OCI-LY7 (cell line): ENCODE measurements at regions not wholly inside any gene's neighbourhood (a gene's known extent, or its start where the extent isn't known, plus 50 kb on each side); places are given as distances from the start of the nearest gene placed in this dataset.

Experiments used
- BruUV-seq: library from RNA; stranded (reverse); fragments of 400-500 nt; replicated peaks from 2 replicates; lab custom pipeline; 2021; lab: Mats Ljungman, UMichigan
- CTCF ChIA-PET: fragments of 300-600 bp; sonication (Branson Sonifier 250); formaldehyde crosslinking; loops from one replicate; lab custom pipeline; 2022; ENCODE audit warnings: antibody characterized with exemption; ENCODE audit not compliant: unreplicated experiment; lab: Charles Lee
- POLR2A ChIA-PET: fragments of 300-600 bp; sonication (Branson Sonifier 250); formaldehyde crosslinking; loops from one replicate; lab custom pipeline; 2022; ENCODE audit warnings: antibody characterized with exemption; lab: Charles Lee
- DNase-seq: peaks from one replicate; pipeline ENCODE4 v3.0.0-alpha.2; 2015; ENCODE audit warnings: low spot score
- H2AFZ ChIP-seq: fragments of 200-600 bp; sonication (generic), shearing (Covaris generic); 2 replicates; pipeline ENCODE4 v1.6.1; 2014; ENCODE audit warnings: mild to moderate bottlenecking, antibody characterized with exemption, low read length, moderate library complexity
- H3K27ac ChIP-seq: fragments of 200-600 bp; sonication (generic); 2 replicates; pipeline ENCODE4 v1.5.1; 2014; ENCODE audit warnings: mixed run types, low read depth, mild to moderate bottlenecking, moderate library complexity, low read length, inconsistent platforms; ENCODE audit not compliant: poor library complexity, severe bottlenecking
- H3K36me3 ChIP-seq: fragments of 200-600 bp; sonication (generic); 2 replicates; pipeline ENCODE4 v1.6.1; 2014; ENCODE audit warnings: mild to moderate bottlenecking, antibody characterized with exemption, low read length, moderate library complexity, mixed read lengths; ENCODE audit not compliant: insufficient read depth
- H3K4me1 ChIP-seq: fragments of 200-600 bp; sonication (generic); 2 replicates; pipeline ENCODE4 v1.5.1; 2014; ENCODE audit warnings: mild to moderate bottlenecking, low read length; ENCODE audit not compliant: insufficient read depth, poor library complexity, severe bottlenecking
- H3K4me2 ChIP-seq: fragments of 200-600 bp; sonication (generic); 2 replicates; pipeline ENCODE4 v1.6.1; 2014; ENCODE audit warnings: mild to moderate bottlenecking, low read length
- H3K4me3 ChIP-seq: fragments of 200-600 bp; sonication (generic); 2 replicates; pipeline ENCODE4 v1.5.1; 2014; ENCODE audit warnings: mild to moderate bottlenecking, low read depth, low read length; ENCODE audit not compliant: poor library complexity, severe bottlenecking
- H3K79me2 ChIP-seq: fragments of 200-600 bp; sonication (generic); 2 replicates; pipeline ENCODE4 v1.6.1; 2016; ENCODE audit warnings: low read depth, mild to moderate bottlenecking, low read length, moderate library complexity, mixed read lengths; ENCODE audit not compliant: insufficient read depth
- H3K9me2 ChIP-seq: fragments of 200-600 bp; sonication (generic); 2 replicates; pipeline ENCODE4 v1.6.1; 2016; ENCODE audit warnings: mild to moderate bottlenecking, low read length, mixed read lengths; ENCODE audit not compliant: insufficient read depth
- H3K9me3 ChIP-seq: fragments of 200-600 bp; sonication (generic); 2 replicates; pipeline ENCODE4 v1.6.1; 2014; ENCODE audit warnings: mild to moderate bottlenecking, mixed run types, low read length, mixed read lengths
- H4K20me1 ChIP-seq: fragments of 200-600 bp; sonication (generic); 2 replicates; pipeline ENCODE4 v1.6.1; 2014; ENCODE audit warnings: mild to moderate bottlenecking, antibody characterized with exemption, low read length, moderate library complexity, mixed read lengths; ENCODE audit not compliant: insufficient read depth
- CTCF ChIP-seq: fragments of 200-600 bp; sonication (generic); conservative IDR thresholded peaks from 2 replicates; pipeline ENCODE4 v1.5.1; 2014; ENCODE audit warnings: mild to moderate bottlenecking, antibody characterized with exemption, low read length, moderate library complexity, mixed read lengths
- EZH2phosphoT487 ChIP-seq: fragments of 200-600 bp; sonication (generic); IDR thresholded peaks from 2 replicates; pipeline ENCODE4 v1.6.1; 2018; ENCODE audit warnings: low read depth, borderline replicate concordance, mild to moderate bottlenecking, mixed run types, antibody characterized with exemption, low read length, moderate library complexity, mixed read lengths
- intact Hi-C: fragments of 100-400 bp; cut with micrococcal nuclease; formaldehyde crosslinking; loops from one replicate; pipeline ENCODE4 v1.10.0; 2022; ENCODE audit not compliant: unreplicated experiment

- no TSS peak for BruUV-seq
- CTCF ChIA-PET = no interaction called here
- H3K9me3 ChIP-seq = no peaks in the 10 kb centered on the region
- H3K4me2 ChIP-seq = no peak overlapping the region
- no peak overlapping the region for H2AFZ ChIP-seq
- no peak overlapping the region for H3K27ac ChIP-seq
- no peaks in the 10 kb centered on the region for H4K20me1 ChIP-seq
- no peaks in the 10 kb centered on the region for H3K9me2 ChIP-seq
- H3K36me3 ChIP-seq = no peaks in the 10 kb centered on the region
- DNase-seq = no peak
- no peaks in the 10 kb centered on the region for H3K4me1 ChIP-seq
- TF ChIP-seq EZH2phosphoT487 = no peak
- TF ChIP-seq CTCF = no peak
- POLR2A ChIA-PET = no interaction called here
- no peak overlapping the region for H3K4me3 ChIP-seq
- intact Hi-C loops = no loop called here
- no peaks in the 10 kb centered on the region for H3K79me2 ChIP-seq
These were observed 1843.5 kb upstream of the AGA start for GRCh38 chr4:179285696-179286095.

GRCh38 chr4:179291657-179292056 lies 1849.4 kb upstream of the AGA start:
- DNase-seq = no peak
- ChIA-PET POLR2A (no interaction called here), CTCF (no interaction called here)
- Histone ChIP-seq H3K4me3 (no peak overlapping the region), H3K4me2 (no peak overlapping the region), H3K9me2 (no peaks in the 10 kb centered on the region), H3K27ac (no peak overlapping the region), H2AFZ (no peak overlapping the region), H4K20me1 (no peaks in the 10 kb centered on the region), H3K36me3 (no peaks in the 10 kb centered on the region), H3K4me1 (no peaks in the 10 kb centered on the region), H3K79me2 (no peaks in the 10 kb centered on the region), H3K9me3 (no peaks in the 10 kb centered on the region)
- TF ChIP-seq EZH2phosphoT487 (no peak), CTCF (no peak)
- intact Hi-C loops = no loop called here
- BruUV-seq = no TSS peak

GRCh38 chr4:179292468-179292867 lies 1850.2 kb upstream of the AGA start:
- TF ChIP-seq EZH2phosphoT487 = no peak
- TF ChIP-seq CTCF = no peak
- ChIA-PET POLR2A (interaction anchor here (0.5 kb wide), 1 partner anchor 1632 kb away, joined by 3 read pairs; no protein-coding TSS in a partner anchor), CTCF (no interaction called here)
- Histone ChIP-seq H3K9me2 (no peaks in the 10 kb centered on the region), H3K4me2 (no peak overlapping the region), H3K4me3 (no peak overlapping the region), H4K20me1 (no peaks in the 10 kb centered on the region), H3K27ac (no peak overlapping the region), H3K79me2 (no peaks in the 10 kb centered on the region), H3K9me3 (no peaks in the 10 kb centered on the region), H2AFZ (no peak overlapping the region), H3K4me1 (no peaks in the 10 kb centered on the region), H3K36me3 (no peaks in the 10 kb centered on the region)
- no peak for DNase-seq
- no TSS peak for BruUV-seq
- intact Hi-C loops = no loop called here
